Stimulated activated naive CD4-positive, alpha-beta T cell treated with Interleukin-2 at 50 U/mL for 16 hours (primary cell): ENCODE measurements at regions not wholly inside any gene's neighbourhood (a gene's known extent, or its start where the extent isn't known, plus 50 kb on each side); places are given as distances from the start of the nearest gene placed in this dataset.

Experiments
- DNase-seq: peaks from one replicate; lab custom pipeline; 2025; lab: John Stamatoyannopoulos, UW

DNA sequence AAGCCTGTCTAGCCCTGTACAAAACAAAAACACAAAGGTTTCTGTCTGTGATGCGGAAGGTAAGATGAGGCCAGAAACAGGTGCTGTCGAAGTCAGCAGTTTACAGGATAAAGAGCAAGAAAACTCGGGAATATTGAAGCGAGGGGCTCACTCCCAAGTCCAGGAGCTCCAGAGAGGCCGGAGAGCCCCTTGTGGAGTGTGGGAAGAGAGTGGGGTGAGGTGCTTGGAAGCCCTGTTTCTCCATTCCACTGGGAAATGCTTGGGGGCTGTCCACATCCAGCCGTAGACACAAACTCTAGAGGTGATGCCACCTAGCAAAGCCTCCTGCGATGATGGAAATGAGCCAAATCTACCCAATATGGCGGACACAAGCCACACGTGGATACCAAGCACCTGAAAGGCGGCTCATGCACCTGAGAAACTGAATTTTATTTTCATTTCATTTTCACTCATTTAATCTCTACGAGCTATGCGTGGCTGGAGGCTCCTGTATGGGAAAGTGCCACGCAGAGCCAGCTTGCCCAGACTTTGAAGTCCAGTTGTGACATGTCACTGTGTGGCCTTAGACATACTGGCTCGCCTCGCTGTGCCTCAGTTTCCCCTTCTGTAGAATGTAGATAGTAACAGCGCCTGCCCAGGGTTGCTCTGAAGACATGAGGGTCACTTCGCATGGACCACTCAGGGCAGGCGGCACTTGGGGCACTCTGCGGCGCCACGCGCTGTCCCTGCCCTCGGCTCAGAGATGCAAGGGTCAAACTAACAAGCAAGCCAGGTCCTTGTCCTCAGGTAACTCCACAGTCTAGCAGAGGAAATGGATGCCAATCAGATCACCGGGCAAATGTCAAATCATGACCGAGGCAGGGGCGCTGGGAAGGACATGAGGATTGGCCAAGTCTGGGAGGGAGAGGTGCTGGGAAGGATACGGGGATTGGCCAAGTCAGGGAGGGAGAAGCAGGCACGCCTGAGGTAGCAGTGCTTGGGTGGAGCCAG, 684.7 kb downstream of the TBC1D22A start:
- no peak for DNase-seq

DNA sequence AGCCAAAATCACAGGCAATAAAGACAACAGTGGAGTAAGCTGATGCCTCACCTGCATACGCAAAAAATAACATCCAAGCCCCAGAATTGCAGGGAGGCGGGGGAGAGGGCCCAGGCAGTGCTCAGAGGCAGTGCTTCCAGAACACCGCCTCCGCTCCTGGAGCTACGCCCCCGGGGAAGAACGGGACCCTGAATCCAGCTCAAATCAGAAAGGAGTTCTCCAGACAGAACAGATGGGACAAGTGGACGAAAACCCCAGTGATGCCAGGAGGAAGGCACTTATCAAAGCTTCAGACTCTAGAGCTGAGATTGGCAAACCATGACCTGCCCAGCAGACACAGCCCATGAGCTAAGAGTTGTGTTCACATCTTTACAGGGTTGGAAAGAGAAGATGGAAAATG, 683.9 kb downstream of the TBC1D22A start:
- no peak for DNase-seq

DNA sequence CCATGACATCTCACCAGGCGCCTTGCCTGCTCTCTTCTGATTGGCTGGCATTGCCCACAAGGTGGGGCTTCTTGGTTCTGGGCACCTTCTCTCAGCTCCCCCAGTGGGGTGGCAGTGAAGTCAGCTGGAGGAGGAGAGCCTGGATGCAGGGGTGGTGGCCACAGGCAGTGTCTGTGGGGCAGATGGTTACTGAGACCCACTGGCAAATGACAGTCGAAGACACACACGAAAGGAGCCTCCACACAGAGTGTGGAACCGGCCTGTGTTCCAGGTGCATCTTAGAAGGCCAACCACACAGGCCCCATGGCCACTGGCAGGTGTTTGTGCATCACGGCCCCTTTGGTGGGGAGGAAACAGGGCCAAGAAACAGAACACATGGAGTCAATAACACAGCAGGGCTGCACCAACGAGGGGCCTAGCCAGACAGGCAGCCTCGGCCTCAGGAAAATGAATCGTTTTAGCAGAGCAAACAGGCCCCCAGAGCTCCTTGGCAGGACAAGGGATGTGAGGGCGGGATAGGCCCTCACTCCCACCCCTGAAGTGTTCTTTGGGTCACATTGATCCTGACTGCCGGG, 683.4 kb downstream of the TBC1D22A start:
- DNase-seq = no peak

DNA sequence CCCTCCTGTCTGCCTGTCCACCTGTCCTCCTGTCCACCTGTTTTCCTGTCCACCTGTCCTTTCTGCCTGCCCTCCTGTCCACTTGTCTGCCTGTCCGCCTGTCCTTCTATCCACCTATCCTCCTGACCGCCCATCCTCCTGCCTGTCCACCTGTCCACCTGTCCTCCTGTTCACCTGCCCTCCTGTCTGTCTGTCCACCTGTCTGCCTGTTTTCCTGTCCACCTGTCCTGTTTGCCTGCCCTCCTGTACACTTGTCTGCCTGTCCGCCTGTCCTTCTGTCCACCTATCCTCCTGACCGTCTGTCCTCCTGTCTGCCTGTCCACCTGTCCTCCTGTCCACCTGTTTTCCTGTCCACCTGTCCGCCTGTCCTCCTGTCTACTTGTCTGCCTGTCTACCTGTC, 682.8 kb downstream of the TBC1D22A start:
- DNase-seq = no peak

DNA sequence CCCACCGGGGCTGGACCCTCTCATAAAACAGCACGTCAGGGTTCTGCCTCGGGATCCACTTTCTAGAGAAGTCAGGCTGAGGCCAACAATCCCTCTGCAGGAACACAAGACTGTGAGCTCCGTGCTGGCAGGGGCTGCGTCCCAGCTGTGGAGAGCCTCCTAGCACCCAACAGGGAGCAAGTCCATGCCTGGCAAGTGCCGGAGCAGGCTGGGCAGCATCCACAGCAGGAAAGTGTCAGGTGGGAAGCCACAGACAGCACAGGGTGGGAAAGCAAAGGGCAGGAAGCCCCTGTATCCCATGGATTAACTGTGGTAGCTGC, 682.3 kb downstream of the TBC1D22A start:
- no peak for DNase-seq

DNA sequence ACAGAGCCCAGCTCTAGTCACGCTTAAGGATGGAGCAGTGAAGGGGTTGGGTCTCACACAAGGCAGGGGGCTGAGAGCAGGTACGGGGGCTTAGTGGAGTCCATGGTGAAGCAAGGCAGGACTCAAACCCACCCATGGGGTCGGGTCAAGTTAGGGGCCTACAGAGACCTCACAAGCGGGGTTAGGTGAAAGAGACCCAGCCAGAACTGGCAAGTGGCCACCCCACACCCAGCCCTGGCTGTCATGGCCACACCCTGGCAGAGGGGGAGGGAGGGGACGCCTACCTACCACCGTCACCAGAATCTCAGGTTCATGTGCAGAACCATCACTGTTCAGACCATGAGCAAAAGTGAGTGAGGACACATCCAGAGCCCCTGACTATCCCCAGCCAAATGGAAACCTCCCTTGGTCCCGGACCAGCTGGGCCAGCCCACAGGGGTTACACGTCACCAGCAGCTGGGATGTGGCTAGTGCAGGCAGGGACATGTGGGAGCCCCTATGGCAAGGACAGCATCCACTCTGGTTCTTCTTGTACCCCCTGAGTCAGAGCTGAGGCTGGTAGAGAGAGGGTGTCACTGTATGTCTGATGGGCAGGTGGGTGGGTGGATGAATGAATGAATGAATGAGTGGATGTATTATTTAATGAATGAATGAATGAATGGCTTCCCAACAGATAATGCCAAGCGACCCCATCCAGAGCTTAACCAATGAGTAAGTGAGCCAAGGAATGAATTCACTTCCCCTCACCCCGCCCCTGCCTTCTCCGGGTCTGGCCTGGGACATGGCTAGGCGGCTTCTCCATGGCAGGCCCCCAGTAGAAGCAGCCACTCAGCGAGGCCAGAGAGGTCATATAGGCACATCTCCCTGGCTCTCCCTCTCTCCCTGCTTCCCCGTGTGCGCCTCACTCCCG, 681.6 kb downstream of the TBC1D22A start:
- no peak for DNase-seq

DNA sequence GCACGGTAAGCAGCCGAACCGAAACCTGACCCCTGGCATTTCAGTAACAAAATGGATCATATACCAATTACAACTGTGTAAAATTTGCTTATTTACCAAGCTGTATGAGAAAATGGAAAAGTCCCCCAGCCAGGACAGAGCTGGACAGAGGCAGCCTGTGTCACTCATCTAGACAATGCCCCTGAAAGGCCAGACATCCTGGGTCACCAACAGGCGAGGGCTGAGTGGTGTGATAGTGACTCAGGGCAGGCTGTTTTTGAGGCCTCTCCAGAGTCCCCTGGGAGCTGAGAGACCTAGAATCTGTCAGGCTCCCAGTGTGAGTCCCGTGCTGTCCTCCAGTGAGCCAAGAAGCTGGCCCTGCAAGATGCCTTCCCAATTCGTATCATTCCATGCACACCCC, 680.4 kb downstream of the TBC1D22A start:
- DNase-seq = no peak

DNA sequence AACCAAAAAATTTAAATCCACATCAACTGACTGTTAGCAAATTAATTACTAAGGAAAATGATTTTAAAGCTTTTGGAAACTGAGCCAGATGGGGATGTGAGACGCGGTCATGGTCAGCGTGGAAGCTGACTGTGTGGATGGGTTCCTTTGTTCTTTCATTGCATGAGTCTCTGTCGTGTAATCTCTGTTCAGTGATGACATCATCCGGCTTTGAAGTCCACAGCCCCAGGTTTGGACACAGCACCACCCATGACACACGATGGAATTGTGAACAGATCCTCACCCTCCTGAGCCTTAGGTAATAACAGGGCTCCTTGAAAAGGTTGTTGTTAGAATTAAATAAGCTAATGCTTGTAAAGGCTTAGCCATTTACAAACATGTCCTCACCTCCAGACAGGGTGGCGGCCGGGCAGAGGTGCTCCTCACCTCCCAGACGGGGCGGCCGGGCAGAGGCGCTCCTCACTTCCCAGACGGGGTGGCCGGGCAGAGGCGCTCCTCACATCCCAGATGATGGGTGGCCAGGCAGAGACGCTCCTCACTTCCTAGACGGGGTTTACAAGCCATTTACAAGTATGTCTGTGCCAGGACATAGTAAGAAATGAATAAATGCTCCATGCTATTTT, 677.3 kb downstream of the TBC1D22A start:
- no peak for DNase-seq

DNA sequence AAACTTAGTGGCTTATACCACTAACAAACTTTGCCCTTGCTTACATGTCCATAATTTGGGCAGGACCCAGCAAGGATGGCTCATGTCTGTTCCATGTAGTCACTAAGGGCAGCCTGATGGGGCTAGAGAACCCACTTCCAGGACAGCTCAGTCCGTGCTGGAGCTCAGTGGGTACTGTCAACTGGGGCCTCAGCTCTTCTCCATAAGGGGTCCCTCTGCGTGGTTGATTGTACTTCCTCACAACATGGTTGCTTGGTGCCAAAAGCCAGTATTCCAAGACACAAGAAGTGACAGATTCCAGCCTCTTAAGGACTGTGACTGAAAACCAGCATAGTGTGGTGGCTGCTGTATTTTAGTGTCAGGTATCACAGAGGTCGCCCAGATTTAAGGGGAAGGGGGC, 675.2 kb downstream of the TBC1D22A start:
- no peak for DNase-seq

DNA sequence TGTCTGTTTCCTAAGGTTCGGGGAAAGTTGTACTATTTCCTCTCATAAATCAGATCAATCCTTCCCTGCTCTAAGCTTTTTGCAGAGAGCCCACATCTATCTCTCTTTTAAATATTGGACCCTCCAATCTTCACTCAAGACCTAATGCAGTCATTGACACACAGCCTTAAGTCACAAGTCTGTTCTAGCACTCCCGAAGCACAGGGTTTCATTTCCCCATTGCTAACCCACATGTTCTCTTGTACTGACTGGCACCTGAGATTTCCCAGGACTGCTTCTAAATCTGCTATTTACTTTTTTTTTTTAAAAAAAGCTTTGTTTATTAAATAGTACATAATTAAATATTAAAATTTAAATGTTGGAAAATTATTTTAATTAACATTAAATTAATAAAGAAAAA, 674.7 kb downstream of the TBC1D22A start:
- no peak for DNase-seq

DNA sequence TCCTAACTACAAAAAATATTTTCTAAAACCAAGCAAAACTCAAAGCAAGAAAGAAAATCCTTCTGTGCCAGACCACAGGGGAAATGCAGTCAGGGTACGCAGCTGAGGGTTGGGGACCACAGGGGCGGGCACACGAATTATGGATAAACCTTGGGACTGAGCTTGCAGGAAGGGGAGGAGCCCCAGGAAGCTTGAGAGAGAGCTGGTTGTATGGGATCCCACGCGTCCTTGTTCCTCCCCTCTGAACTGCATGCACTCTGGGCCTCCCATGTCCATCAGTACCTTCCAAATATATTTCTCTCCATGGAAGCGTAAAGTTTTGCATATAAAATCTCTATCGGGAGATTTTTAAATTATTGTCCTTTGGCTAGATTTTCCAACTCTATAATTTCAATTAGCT, 673.4 kb downstream of the TBC1D22A start:
- no peak for DNase-seq

DNA sequence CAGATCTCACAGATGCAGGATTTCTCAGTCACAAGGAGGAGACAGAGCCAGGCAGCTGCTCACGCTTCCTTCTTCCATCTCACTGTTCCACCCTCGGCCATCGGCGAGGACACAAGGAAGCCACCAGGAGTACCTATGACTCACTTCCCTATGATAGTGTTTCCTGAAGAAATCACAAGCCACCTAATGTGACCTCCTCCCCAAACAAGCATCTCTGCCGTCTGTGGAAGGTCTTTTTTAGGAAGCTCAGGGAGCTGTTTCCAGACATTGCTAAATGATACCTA, 672.7 kb downstream of the TBC1D22A start:
- DNase-seq = no peak

DNA sequence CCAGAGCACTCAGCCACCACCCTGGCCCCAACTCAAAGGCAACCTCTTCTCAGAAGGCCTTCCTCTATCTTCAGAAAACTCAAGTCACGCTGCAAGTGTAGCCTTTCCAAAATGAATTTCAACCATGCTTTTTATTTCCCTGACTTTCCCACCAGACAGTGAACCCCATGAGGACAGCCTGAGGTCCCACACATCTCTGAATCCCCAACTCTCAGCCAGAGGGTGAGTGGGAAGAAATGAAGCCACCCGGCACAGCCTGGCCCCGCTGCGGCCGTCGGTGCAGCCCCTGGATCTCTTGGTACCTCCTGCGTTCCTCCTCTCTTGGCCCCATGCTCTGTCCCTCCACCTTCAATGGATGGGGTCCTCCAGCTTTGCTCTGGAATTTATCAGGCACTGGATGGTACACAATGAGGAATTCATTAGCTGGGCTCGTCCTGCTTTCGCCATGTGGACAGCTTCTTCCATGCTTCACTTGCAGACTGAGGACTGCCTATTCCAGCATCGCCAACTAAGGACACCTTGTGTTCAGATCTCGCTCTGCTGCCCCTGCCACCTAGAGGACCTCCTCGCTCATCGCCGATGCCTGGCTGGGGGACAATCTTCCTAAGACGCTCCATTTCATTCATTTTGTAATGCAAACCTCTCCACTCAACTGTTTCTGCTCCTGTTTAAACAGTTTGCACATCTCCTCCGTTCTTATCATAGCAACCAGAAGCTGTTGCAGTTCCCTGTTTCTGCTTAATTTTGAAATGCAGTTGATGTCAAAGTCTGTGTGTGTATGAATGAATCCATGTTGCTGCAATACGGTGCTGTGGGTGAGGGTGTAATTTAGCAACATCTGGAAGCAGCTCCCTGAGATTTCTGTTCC, 672.1 kb downstream of the TBC1D22A start:
- no peak for DNase-seq

DNA sequence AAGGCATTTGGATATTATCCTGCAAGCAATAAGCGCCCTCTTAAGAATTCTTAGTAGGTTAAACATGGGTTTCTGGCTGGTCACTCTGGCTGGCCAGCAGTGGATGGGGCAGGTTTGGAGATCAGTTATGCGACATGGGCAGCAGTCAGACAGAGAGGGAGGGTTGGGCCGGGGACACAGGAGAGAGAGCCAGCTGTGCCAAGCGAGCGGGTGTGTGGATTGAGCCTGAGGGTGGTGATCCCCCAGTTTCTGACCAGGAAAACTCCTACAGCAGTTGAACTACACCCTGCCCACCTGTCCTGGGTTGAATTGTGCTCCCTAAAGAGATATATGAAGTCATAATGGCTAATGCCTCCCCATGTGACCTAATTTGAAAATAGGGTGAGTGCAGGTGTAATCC, 671.2 kb downstream of the TBC1D22A start:
- no peak for DNase-seq

DNA sequence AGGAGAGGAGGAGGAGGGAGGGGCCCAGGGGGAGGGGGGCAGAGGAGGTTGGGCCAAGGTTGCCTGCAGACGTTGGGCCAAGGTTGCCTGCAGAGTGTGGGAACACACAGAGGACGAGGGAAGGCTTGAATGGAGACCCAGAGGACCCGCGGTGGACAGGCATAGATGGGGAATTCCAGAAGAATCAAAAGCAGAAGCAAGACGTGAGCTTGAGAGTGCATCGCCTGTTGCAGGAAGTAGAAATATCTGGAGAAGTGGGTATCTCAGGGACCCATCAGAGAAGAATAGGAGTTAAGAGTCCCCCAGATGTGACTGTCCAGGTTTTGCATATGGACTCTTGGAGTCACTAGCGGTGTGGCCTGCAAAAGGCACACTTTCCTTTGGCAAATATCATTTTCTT, 670.2 kb downstream of the TBC1D22A start:
- DNase-seq = no peak

DNA sequence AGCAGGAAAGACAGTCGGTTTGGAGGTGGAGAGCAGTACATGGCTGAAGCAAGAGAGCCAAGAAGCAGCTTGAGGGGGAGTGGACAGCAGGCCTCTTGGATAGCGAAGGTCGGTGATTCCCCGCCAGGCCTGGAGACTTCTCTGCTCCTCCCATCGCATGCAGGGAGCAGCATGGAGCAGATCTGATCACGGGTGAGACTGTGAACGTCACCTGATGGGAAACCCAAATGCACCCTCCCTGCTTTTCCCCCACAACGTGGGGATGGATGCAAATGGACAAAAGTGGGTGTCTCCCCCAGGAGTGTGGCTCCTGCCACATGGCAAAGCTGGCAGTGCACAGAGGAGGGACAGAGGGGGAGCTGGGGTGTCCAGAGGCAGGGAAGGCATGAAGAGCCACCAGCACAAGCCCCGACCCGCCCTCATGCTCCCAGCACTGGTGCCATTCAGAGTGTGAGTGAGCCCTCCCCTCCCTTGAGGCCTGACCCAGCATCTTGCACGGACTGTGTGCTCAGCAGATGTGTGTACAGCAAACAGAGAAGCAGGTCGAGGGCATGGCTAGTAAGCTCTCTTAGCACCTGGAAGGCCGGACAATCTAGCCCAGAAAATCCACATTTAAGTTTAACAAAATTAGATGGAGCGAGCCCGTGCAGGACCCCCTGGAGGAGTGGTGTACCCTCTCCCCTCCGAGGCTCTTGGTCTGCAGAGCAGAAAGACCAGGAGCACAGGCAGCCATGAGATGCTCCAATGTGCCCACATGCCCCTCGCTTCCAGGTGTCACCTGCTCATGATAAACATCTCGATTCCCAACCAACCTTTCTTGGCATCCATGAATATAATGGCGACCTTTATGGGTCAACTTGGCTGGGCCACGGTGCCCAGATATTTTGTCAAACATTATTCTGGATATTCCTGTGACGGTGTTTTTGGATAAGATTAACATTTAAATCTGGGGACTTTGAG, 661.7 kb downstream of the TBC1D22A start:
- no peak for DNase-seq

DNA sequence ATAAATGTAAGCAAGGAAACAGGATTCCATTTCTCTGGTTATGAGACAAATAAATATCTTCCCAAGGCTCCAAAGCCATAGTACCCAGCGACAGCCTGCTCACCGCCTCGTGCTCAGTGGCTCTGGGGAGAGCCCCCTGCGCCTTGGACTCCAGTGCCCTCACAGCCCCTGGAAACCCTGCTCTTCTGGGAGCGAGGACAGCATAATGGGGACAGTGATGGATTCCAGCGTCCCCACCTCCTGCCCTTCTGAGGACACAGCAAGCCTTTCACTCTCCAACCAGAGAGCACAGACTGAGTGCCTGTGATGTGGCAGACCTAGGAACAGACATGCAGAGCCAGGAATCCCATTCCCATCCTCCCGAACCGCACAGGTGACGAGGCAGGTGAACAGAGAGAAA, 660.8 kb downstream of the TBC1D22A start:
- no peak for DNase-seq

DNA sequence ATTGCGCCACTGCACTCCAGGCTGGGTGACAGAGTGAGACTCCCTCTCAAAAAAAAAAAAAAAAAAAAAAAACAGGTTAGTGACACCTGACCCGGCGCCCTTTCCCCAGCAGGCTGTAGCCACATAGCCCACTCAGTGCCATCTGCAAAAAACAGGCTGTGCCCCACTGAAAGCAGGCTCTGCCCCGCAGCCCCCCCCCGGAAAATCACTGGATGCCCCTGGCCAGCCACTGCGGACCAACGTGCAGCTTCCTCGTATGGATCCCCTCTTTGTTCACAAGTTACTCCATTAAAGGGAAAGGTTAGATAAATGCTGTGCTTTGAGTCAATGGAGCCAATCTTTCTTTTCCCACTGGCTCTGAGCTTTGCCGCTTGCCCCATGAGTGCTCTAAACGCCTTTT, 660.3 kb downstream of the TBC1D22A start:
- DNase-seq = no peak

DNA sequence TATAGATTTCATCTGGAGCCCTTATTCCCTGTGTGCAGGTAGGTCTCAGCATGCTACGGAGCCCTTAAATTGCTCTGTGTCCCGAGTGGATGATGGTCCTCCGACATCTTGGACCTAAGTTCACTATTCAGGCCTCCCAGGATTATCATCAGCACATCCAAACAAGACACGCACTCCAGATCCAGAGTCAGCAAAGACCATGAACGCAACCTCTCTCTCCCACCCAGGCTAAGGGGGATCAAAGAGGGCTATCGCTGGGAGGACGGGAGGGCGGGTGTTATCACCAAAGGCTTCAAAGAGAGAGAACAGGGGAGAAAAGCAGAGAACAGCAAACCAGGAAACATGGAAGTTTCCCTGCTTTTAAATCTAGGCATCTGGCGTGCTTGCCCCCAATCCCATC, 659.4 kb downstream of the TBC1D22A start:
- DNase-seq = no peak

DNA sequence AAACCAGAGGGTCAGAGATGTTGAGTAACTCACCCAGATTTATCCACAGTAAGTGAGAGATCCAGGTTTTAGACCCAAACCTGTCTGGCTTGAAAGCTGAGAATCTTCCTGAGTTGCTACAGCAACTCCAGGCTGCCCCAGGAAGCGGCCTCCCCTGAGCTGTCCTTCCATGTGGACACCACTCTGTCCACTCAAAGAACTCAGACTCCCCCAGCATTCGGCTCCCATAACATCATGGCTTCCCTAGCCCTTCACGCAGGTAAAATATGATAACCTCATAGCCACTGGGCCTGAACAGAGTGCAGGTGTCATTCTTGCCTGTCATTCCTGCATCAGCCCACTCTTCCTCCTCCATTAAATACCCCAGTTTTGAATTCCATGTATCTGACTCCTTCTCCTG, 657.8 kb downstream of the TBC1D22A start:
- no peak for DNase-seq
